Nucleus accumbens (tissue), 56 donors: ENCODE measurements at regions not wholly inside any gene's neighbourhood (a gene's known extent, or its start where the extent isn't known, plus 50 kb on each side); places are given as distances from the start of the nearest gene placed in this dataset.

ENCODE experiments used
- DNase-seq, 56 donors: peaks; one replicate each; lab custom pipeline; 2025; lab: John Stamatoyannopoulos, UW

- no peak for DNase-seq
Measured at GRCh38 chr9:13677801-13678200, 398.3 kb upstream of the MPDZ start.

GRCh38 chr9:13675638-13676000 lies 396.1 kb upstream of the MPDZ start:
- no peak for DNase-seq

- DNase-seq, result no peak
Measured at GRCh38 chr9:13674926-13675637, 395.6 kb upstream of the MPDZ start.

GRCh38 chr9:13673348-13673747 lies 393.9 kb upstream of the MPDZ start:
- DNase-seq, result no peak

GRCh38 chr9:13665418-13666066 lies 386.1 kb upstream of the MPDZ start:
- DNase-seq, result no peak

GRCh38 chr9:13661014-13661413 lies 381.5 kb upstream of the MPDZ start:
- DNase-seq, result no peak

- DNase-seq, result no peak
Measured at GRCh38 chr9:13651969-13652663, 372.6 kb upstream of the MPDZ start.

- no peak for DNase-seq
Measured at GRCh38 chr9:13651526-13651925, 372.0 kb upstream of the MPDZ start.

- DNase-seq, result no peak
Measured at GRCh38 chr9:13648676-13649075, 369.2 kb upstream of the MPDZ start.

GRCh38 chr9:13648068-13648467 lies 368.6 kb upstream of the MPDZ start:
- no peak for DNase-seq

GRCh38 chr9:13646500-13647021 lies 367.1 kb upstream of the MPDZ start:
- DNase-seq, result no peak

- DNase-seq, result no peak
Measured at GRCh38 chr9:13645557-13645956, 366.1 kb upstream of the MPDZ start.

GRCh38 chr9:13644675-13645074 lies 365.2 kb upstream of the MPDZ start:
- no peak for DNase-seq

- DNase-seq, result no peak
Measured at GRCh38 chr9:13642646-13643045, 363.2 kb upstream of the MPDZ start.

- no peak for DNase-seq
Measured at GRCh38 chr9:13629067-13629466, 349.6 kb upstream of the MPDZ start.

GRCh38 chr9:13628526-13628925 lies 349.0 kb upstream of the MPDZ start:
- no peak for DNase-seq

- DNase-seq, result no peak
Measured at GRCh38 chr9:13627502-13627901, 348.0 kb upstream of the MPDZ start.

- no peak for DNase-seq
Measured at GRCh38 chr9:13627071-13627470, 347.6 kb upstream of the MPDZ start.

GRCh38 chr9:13626601-13627000 lies 347.1 kb upstream of the MPDZ start:
- no peak for DNase-seq

- no peak for DNase-seq
Measured at GRCh38 chr9:13621872-13622564, 342.5 kb upstream of the MPDZ start.

GRCh38 chr9:13616491-13617035 lies 337.1 kb upstream of the MPDZ start:
- DNase-seq, result no peak
